T-helper 2 cell treated with Interferon-gamma antibody and Interleukin-4, amounts not matched to agents 100 ng/mL and 5 ng/mL, for 36 hours (primary cell): ENCODE measurements at regions not wholly inside any gene's neighbourhood (a gene's known extent, or its start where the extent isn't known, plus 50 kb on each side); places are given as distances from the start of the nearest gene placed in this dataset.

ENCODE experiments used
- intact Hi-C: fragments of 100-400 bp; cut with micrococcal nuclease; formaldehyde crosslinking; loops from one replicate; pipeline ENCODE4 v1.15.1; 2023

GRCh38 chr18:55795101-55795669 lies 207.2 kb upstream of the TCF4 start:
- intact Hi-C loops, result no loop called here

GRCh38 chr18:55794288-55795052 lies 206.5 kb upstream of the TCF4 start:
- intact Hi-C loops, result no loop called here

- intact Hi-C loops, result no loop called here
Measured at GRCh38 chr18:55790296-55790695, 202.3 kb upstream of the TCF4 start.

GRCh38 chr18:55787536-55788073 lies 199.6 kb upstream of the TCF4 start:
- intact Hi-C loops, result loop anchor here (10.0 kb wide), 1 partner anchor 373 kb away; no protein-coding TSS in a partner anchor

GRCh38 chr18:55786651-55787272 lies 198.8 kb upstream of the TCF4 start:
- intact Hi-C loops, result loop anchor here (10.0 kb wide), 1 partner anchor 372 kb away; no protein-coding TSS in a partner anchor

GRCh38 chr18:55783921-55784320 lies 195.9 kb upstream of the TCF4 start:
- intact Hi-C loops, result loop anchor here (10.0 kb wide), 1 partner anchor 369 kb away; no protein-coding TSS in a partner anchor

GRCh38 chr18:55781481-55781957 lies 193.5 kb upstream of the TCF4 start:
- intact Hi-C loops, result loop anchor here (10.0 kb wide), 1 partner anchor 367 kb away; no protein-coding TSS in a partner anchor

GRCh38 chr18:55780586-55781071 lies 192.6 kb upstream of the TCF4 start:
- intact Hi-C loops, result loop anchor here (10.0 kb wide), 1 partner anchor 366 kb away; no protein-coding TSS in a partner anchor

GRCh38 chr18:55779691-55780585 lies 191.9 kb upstream of the TCF4 start:
- intact Hi-C loops, result loop anchor here (1.0 to 10.0 kb wide), 2 partner anchors 192 to 365 kb away; partner anchors contain the start of gene TCF4

GRCh38 chr18:55778788-55779690 lies 191.0 kb upstream of the TCF4 start:
- intact Hi-C loops, result loop anchor here (1.0 kb wide), 1 partner anchor 191 kb away; the partner anchor contains the start of gene TCF4

- intact Hi-C loops, result no loop called here
Measured at GRCh38 chr18:55777666-55778304, 189.8 kb upstream of the TCF4 start.

GRCh38 chr18:55775972-55776371 lies 188.0 kb upstream of the TCF4 start:
- intact Hi-C loops, result no loop called here

GRCh38 chr18:55774505-55774904 lies 186.5 kb upstream of the TCF4 start:
- intact Hi-C loops, result no loop called here

- intact Hi-C loops, result no loop called here
Measured at GRCh38 chr18:55768255-55768654, 180.3 kb upstream of the TCF4 start.

- intact Hi-C loops, result no loop called here
Measured at GRCh38 chr18:55764386-55764785, 176.4 kb upstream of the TCF4 start.

- intact Hi-C loops, result no loop called here
Measured at GRCh38 chr18:55763805-55764204, 175.8 kb upstream of the TCF4 start.

- intact Hi-C loops, result no loop called here
Measured at GRCh38 chr18:55763298-55763697, 175.3 kb upstream of the TCF4 start.

- intact Hi-C loops, result no loop called here
Measured at GRCh38 chr18:55762424-55762823, 174.4 kb upstream of the TCF4 start.
